Dedifferentiated amniotic fluid mesenchymal stem cell (primary cell): ENCODE measurements at regions not wholly inside any gene's neighbourhood (a gene's known extent, or its start where the extent isn't known, plus 50 kb on each side); places are given as distances from the start of the nearest gene placed in this dataset.
"Not testable (repeated sequence)": the region's sequence is repeated elsewhere in the genome, so short reads cannot be mapped to it uniquely, and the experiment has no call there.

Experiments
- DNase-seq: peaks from one replicate; pipeline ENCODE4 v3.0.0-alpha.2; 2016; ENCODE audit errors: extremely low spot score

DNA sequence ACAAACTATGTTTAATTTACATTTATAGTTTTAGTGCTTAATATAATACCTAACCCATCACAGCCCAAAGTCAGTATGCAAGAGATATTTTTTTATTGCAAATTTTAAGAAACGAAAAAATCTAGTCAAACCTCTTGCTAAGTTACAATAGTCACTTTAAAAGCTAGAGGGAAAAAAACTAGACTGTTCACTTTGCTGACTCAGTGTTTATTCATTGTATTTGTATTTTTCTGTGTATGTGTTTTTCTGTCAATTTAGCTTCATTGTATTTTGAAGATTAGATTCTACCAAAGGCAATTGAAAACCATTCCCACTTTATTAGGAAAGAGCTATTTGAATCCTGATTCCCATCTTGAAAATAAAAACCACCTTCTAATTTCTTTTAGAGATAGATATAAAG is 891.5 kb downstream of the SLC16A7 start:
- no peak for DNase-seq

DNA sequence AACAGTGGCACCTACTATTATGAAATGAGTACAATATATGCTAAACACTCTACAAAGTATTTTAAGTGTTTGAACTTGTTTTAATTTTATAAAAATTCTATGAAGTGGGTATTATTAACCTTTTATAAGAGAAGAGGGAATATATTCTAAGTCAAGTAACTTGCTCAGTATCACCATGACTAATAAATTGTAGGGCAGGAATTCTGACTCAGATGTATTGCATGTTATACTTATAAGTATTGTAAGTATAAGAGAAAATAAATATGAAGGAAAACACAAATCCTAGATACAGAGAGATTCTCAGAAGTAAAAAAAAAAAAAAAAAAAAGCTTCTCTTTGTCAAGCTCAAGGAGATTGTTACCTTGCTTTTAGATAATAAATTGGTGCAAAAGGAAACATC is 893.2 kb downstream of the SLC16A7 start:
- DNase-seq, result no peak

DNA sequence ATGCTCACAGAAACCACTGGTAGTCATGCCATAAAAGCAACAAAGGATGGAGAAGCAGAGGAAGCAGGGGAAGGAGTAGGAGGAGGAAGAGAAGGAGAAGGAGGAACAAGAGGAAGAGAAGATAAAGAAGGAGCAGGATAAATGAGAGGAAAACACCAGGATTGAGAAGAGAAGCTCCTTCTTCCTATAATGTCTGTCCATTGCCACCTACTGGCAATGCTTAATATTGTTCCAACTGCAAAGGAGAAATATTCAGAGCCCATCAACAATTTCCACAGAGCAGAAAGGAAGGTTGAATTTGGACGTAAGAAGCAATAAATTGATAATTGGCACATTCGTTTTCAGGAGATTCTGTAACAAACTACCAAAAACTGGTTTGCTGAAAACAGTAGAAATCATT is 898.4 kb downstream of the SLC16A7 start:
- peak; percentile 53 for DNase-seq

DNA sequence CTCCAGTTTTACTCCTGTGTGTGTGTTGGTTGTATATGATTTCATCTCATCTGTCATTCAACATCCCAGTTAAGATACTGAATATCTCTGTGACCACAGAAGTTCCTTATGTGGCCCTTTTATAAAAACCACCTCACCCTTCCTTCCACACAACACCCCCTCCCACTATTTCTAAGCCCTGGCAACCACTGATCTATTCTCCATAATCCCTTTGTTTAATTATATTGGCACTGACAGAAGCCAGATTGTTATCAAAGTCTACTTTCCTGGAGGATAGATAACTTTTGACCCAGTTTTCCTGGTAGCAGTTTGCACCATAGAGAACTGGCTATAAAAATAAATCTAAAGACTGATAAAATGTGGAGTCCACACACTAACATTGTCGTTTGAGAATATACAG is 902.8 kb downstream of the SLC16A7 start:
- DNase-seq, result no peak

DNA sequence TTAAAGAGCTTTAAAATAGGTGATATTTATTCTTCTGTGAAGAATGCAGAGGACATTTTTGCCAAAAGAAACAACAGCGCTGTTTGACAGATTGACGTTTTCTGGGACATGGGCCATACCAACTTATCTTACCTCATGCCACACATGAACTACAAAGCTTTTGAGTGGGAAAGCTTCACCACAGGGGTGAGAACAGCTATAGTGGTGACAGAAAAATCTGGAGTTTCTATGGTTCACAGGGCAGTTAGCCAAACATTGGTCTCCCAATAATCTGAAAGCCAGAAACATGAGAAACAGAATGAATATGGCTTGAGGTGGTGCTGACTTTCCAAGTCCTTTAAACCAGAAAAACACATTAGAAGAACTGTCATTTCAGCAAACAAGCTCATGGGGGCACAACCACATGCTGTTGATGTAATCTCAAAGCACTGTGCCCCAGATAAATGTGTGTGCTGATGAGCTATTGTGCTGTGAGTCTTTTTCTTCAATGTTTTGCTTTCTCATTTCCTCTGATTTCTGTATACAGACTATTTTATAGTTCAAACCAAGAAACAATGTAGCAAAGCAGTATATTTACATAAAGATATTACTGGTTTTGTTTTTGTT is 905.4 kb downstream of the SLC16A7 start:
- DNase-seq, result no peak

DNA sequence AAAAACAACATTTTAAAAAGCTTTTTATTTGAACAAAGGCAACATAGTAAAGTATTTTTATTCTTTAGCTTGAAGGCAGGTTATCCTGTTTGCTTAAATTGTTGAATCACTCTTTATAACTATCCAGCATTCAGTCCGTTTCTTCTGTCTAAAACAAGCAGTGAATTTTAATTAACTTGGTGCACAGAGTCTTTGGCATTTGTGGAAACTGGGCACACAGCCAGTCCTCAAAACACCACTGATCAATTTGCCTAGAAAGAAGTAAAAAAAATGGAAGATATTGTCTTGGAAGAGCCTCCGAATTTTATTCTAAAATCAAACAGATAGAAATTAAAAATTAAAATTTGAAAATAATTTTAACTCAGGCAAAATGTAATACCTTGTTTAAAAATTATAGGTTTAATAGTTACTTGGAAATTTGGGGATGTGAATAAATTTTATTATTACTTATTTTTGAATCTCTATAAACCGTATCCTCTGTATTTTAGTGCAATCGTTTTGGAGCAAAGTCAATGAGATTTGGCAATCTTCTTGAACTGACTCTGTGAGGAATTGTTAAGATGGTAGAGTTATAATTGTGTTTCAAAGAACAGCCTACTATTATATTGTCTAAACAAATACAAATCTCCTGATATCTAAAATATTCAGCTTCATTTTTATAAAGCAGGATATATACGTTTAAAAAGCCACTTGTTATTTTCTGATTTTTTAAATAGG is 927.0 kb downstream of the SLC16A7 start:
- DNase-seq, result no peak

GRCh38 chr12:60529261-60529660 is 933.4 kb downstream of the SLC16A7 start:
- DNase-seq, result no peak

DNA sequence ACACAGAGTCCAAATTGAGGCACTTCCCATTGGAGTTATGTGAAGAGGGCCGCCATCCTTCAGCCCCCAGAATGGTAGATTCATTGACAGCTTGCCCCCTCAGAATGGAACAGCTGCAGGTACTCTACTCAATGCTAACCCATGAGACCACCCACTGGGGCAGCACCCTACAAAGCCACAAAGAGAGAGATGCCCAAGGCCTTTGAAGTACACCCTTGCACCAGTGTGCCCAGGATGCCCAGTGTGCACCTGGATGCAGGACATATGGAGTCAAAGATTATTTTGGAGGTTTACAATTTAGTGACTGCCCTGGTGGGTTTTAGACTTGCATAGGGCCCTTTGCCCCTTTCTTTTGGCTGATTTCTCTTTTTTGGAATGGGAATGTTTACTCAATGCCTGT is 933.9 kb downstream of the SLC16A7 start:
- no peak for DNase-seq

GRCh38 chr12:60535363-60535762 is 939.5 kb downstream of the SLC16A7 start:
- peak; percentile 81 for DNase-seq

DNA sequence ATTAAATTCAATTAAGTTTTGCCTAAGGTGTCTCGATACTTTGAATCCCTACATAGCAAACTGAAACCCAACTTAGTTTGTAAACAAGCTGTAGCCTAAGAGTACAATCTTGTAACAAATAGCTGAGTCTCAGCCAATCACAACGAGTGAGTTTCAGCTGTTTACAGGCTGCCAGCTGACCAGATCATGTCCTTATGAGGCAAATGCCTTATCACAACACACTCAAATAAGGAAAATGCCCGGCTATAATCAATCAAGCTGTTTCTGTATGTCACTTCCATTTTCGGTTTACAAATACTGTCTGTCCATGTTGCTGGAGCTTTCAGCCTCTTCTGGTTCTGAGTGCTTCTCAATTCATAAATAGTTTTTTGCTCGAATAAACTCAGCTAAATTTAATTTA is 943.8 kb downstream of the SLC16A7 start:
- DNase-seq, result peak; percentile 31

- no peak for DNase-seq
Measured at GRCh38 chr12:60568914-60569313, 973.1 kb downstream of the SLC16A7 start.

DNA sequence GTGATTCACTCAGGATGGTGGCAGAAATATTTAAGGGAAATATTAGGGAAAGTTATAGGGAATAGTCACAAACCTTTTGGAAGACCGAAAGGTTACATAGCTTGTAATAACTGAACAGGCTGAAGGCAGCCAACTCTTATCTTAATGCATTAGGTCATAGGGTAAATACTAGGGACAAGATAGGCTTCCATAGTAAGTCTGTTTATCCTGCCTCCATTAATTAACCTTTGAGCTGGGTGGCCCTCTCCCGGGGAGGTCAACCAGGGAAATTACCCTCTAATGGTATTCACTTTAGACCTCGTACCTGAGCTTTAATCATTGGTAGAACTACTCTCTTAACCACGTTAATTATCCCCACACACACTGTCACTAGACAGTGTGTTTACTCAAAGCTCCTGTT is 981.8 kb downstream of the SLC16A7 start:
- no peak for DNase-seq

DNA sequence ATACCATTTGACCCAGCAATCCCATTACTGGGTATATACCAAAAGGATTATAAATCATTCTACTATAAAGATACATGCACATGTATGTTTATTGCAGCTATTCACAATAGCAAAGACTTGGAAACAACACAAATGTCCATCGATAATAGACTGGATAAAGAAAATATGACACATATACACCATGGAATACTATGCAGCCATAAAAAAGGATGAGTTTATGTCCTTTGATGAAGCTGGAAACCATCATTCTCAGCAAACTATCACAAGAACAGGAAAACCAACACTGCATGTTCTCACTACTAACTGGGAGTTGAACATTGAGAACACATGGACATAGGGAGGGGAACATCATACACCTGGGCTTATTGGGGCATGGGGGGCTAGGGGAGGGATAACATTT is 991.8 kb downstream of the SLC16A7 start:
- DNase-seq, result not testable (repeated sequence)

DNA sequence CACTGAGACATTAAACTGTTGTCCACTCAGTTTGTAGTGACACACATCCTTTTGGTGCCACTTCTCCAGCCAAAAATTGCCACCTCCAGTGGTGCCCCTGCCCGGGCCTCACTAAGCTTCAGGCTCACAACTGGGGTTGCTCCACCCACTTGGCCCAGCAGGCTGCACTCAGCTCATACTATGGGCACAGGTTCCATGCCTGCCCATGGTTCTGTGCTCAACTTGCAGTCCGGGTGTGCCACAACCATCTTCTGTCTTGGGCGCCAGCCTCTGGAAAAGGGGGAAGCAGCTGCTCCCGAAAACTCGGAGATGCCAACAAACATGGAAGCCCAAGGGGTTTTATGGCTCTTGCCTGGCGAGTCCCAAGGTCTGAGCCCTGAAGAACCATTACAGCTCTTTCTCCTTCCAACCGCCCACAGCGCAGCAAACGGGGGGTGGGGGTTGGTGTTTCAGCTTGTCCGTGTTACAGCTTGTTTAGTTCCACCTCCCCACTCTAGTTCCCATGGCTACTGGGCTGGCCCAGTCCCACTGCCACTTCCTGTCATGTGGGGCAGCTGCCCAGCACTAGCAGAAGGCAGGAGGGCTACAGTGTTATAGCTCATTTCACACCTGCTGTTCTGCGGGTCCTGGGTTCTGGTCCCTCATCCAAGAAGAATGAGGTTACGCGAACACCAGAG is 998.3 kb downstream of the SLC16A7 start:
- no peak for DNase-seq

DNA sequence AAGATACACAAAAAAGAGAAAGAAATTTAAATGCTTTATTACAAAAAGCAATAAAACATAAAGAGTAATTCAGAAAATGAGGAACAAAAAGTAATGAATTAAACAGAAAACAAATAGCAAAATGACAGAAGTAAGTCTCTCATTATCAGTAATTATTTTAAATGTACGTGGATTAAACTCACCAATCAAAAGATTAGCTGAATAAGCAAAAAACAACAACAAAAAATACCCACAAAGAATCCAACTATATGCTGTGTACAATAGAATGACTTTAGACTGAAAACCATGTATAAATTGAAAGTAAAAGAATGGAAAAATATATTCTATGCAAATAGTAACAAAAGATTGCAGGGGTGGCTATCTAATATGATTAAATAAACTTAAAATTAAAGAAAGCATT is 1006.8 kb downstream of the SLC16A7 start:
- DNase-seq, result no peak

- DNase-seq, result not testable (repeated sequence)
Measured at GRCh38 chr12:60603475-60603874, 1007.6 kb downstream of the SLC16A7 start.

DNA sequence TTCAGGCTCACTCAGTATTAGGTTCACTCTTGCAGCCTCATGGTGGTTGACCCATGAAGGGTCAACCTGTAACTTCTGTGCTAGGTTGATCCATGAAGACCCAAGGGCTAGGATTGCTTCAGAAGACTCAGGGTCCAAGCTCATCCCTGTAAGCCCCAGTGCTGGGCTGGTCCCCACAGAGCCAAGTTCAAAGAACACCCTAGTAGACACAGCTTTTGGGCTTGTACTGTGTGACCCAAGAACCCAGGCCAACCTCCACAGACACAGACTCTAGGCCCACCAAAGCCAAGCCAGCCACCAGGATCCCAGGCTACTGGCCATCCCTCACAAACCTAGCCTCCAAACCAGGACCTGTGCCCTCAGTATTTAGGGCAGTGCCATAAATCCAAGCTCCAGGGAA is 1020.6 kb downstream of the SLC16A7 start:
- DNase-seq, result no peak

DNA sequence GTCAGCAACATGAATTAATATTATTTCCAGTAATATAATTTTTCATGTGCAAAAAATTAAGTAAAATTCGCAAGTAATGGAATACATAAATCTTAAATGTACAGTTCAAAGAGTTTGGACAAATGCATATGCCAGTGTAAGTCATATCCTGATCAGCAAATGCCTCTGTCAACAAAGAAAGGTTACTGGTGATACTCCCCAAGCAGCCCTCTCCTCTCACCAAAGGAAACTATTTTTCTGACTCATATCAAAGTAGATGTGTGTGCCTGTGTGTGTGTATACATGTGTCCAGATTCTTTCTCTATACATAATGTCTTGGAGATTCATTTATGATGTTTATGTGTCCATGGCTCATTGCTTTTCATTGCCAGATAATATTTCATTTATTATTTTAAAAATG is 1035.0 kb downstream of the SLC16A7 start:
- DNase-seq, result no peak

- DNase-seq, result no peak
Measured at GRCh38 chr12:60644076-60644475, 1048.2 kb downstream of the SLC16A7 start.

- DNase-seq, result no peak
Measured at GRCh38 chr12:60666895-60667294, 1071.1 kb downstream of the SLC16A7 start.

DNA sequence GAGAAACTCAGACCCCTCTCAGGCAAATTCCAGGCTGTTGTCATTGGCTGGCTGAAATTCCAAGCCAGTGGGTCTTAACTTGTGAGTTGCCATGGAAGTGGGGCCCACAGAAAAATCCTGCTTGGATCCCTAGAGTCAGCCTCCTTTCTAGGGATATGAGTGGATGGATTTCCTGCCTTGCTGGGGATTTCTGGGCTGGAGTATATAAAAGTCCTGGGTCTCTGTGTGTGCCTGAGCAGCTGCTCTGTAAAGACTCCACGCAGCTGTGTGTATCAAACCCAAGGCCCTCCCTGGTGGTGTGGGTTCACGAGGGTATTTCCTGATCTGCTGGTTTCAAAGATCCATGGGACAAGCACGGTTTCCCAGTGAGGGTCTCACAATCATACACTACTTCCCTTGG is 1077.1 kb downstream of the SLC16A7 start:
- DNase-seq, result no peak

- no peak for DNase-seq
Measured at GRCh38 chr12:60684988-60685655, 1089.3 kb downstream of the SLC16A7 start.

DNA sequence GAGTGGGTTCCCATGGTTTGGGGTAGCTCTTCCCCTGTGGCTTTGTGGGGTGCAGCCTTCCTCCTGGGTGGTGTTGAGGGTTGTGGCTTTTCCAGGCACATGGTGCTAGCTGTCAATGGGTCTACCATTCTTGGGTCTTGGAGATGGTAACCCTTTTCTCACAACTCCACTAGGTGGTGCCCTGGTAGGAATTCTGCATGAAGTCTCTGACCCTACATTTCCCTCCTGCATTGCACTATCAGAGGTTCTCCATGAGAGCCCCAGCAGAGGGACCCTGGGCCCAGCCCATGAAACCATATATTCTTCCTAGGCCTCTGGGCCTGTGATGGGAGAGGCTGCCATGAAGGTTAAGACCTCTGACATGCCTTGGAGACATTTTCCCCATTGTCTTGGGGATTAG is 1093.3 kb downstream of the SLC16A7 start:
- DNase-seq, result no peak
